ENCODE measurements at regions not wholly inside any gene's neighbourhood (a gene's known extent, or its start where the extent isn't known, plus 50 kb on each side); places are given as distances from the start of the nearest gene placed in this dataset.

GRCh38 chr7:91671245-91671644 lies 209.3 kb downstream of the MTERF1 start:
- intact Hi-C loops (cut with micrococcal nuclease): no loop called here
- Histone ChIP-seq H3K79me2 (ENCODE audit: control insufficient read depth, insufficient read depth, low read length) (no peaks in the 10 kb centered on the region), H4K20me1 (ENCODE audit: control insufficient read depth, insufficient read depth, low read length, poor library complexity, severe bottlenecking) (no peaks in the 10 kb centered on the region), H3K9ac (ENCODE audit: low read length) (no peak overlapping the region), H3K36me3 (replicated peaks in 1 of 2; ENCODE audit: control extremely low read depth in 1 of 2, control insufficient read depth in 1 of 2, extremely low read depth in 1 of 2, insufficient read depth in 2 of 2, low read length in 1 of 2) (no peaks in the 10 kb centered on the region), H3K9me3 (ENCODE audit: control extremely low read depth in 1 of 3, control insufficient read depth in 2 of 3, insufficient read depth in 1 of 3, low read length in 2 of 3) (no peaks in the 10 kb centered on the region), H3K4me1 (ENCODE audit: control insufficient read depth in 2 of 2, insufficient read depth in 2 of 2, low read length in 2 of 2) (no peaks in the 10 kb centered on the region), H2AFZ (ENCODE audit: insufficient read depth, low read depth, low read length, poor library complexity, severe bottlenecking) (no peak overlapping the region), H3K4me2 (replicated peaks; ENCODE audit: low read depth, low read length, poor library complexity, severe bottlenecking) (no peak overlapping the region), H3K27me3 (replicated peaks in 1 of 4; ENCODE audit: control extremely low read depth in 1 of 4, control insufficient read depth in 3 of 4, insufficient read depth in 4 of 4, low read length in 3 of 4) (no peaks in the 10 kb centered on the region), H3K4me3 (ENCODE audit: control extremely low read depth in 1 of 5, extremely low read depth in 1 of 5, insufficient read depth in 1 of 5, low read depth in 2 of 5, low read length in 4 of 5) (no peak overlapping the region), H3K27ac (ENCODE audit: low read length in 2 of 2) (no peak overlapping the region)
- Mint-ChIP-seq H3K9me3 (ENCODE audit: insufficient read depth) (no peaks in the 10 kb centered on the region), H3K27ac (no peak overlapping the region), H3K4me1 (no peaks in the 10 kb centered on the region), H3K27me3 (peaks cover 3% of the 10 kb centered on the region), H3K4me3 (no peak overlapping the region)
- DNase-seq (no peak), ATAC-seq (ENCODE audit: low read depth) (no peak)
- ChIA-PET POLR2A (no interaction called here), CTCF (no interaction called here)
- WGBS (ENCODE audit: insufficient coverage): 100% methylated on average over 2 of the region's 3 CpGs
- TF ChIP-seq CTCF (IDR thresholded peaks at IDR 0.05) (no peak), EZH2 (IDR thresholded peaks at IDR 0.05; ENCODE audit: borderline replicate concordance, insufficient read depth, low read depth, low read length, poor library complexity, severe bottlenecking) (no peak)

GRCh38 chr7:91674470-91674869 lies 206.0 kb downstream of the MTERF1 start:
- Histone ChIP-seq H3K27ac (ENCODE audit: low read length in 2 of 2) (no peak overlapping the region), H3K36me3 (replicated peaks in 1 of 2; ENCODE audit: control extremely low read depth in 1 of 2, control insufficient read depth in 1 of 2, extremely low read depth in 1 of 2, insufficient read depth in 2 of 2, low read length in 1 of 2) (no peaks in the 10 kb centered on the region), H3K9me3 (ENCODE audit: control extremely low read depth in 1 of 3, control insufficient read depth in 2 of 3, insufficient read depth in 1 of 3, low read length in 2 of 3) (no peaks in the 10 kb centered on the region), H3K9ac (ENCODE audit: low read length) (no peak overlapping the region), H3K4me2 (replicated peaks; ENCODE audit: low read depth, low read length, poor library complexity, severe bottlenecking) (no peak overlapping the region), H3K27me3 (replicated peaks in 1 of 4; ENCODE audit: control extremely low read depth in 1 of 4, control insufficient read depth in 3 of 4, insufficient read depth in 4 of 4, low read length in 3 of 4) (no peaks in the 10 kb centered on the region), H2AFZ (ENCODE audit: insufficient read depth, low read depth, low read length, poor library complexity, severe bottlenecking) (no peak overlapping the region), H3K4me1 (ENCODE audit: control insufficient read depth in 2 of 2, insufficient read depth in 2 of 2, low read length in 2 of 2) (no peaks in the 10 kb centered on the region), H4K20me1 (ENCODE audit: control insufficient read depth, insufficient read depth, low read length, poor library complexity, severe bottlenecking) (no peaks in the 10 kb centered on the region), H3K79me2 (ENCODE audit: control insufficient read depth, insufficient read depth, low read length) (no peaks in the 10 kb centered on the region), H3K4me3 (ENCODE audit: control extremely low read depth in 1 of 5, extremely low read depth in 1 of 5, insufficient read depth in 1 of 5, low read depth in 2 of 5, low read length in 4 of 5) (no peak overlapping the region)
- DNase-seq (no peak), ATAC-seq (ENCODE audit: low read depth) (no peak)
- TF ChIP-seq CTCF (IDR thresholded peaks at IDR 0.05): no peak
- CTCF ChIA-PET: no interaction called here
- intact Hi-C loops (cut with micrococcal nuclease): no loop called here
- peaks cover 1% of the 10 kb centered on the region for H3K9me3 Mint-ChIP-seq (ENCODE audit: insufficient read depth)
- 79% methylated on average over 3 of the region's 4 CpGs for WGBS (ENCODE audit: insufficient coverage)
- POLR2A ChIA-PET: no interaction called here
- H3K27me3 Mint-ChIP-seq: peaks cover 3% of the 10 kb centered on the region
- H3K4me3 Mint-ChIP-seq: no peak overlapping the region
- H3K4me1 Mint-ChIP-seq: no peaks in the 10 kb centered on the region
- H3K27ac Mint-ChIP-seq: no peak overlapping the region
